ENCODE measurements at regions not wholly inside any gene's neighbourhood (a gene's known extent, or its start where the extent isn't known, plus 50 kb on each side); places are given as distances from the start of the nearest gene placed in this dataset.
"Not testable (repeated sequence)": the region's sequence is repeated elsewhere in the genome, so short reads cannot be mapped to it uniquely, and the experiment has no call there.

- TF ChIP-seq CTCF (IDR thresholded peaks at IDR 0.05) = no peak
- no peak overlapping the region for H3K27ac ChIP-seq
- no peaks in the 10 kb centered on the region for H3K27me3 ChIP-seq
- no peak overlapping the region for H3K4me3 ChIP-seq
- H3K4me1 ChIP-seq = no peaks in the 10 kb centered on the region
- no peaks in the 10 kb centered on the region for H3K9me3 ChIP-seq
- DNase-seq (ENCODE audit: low spot score) = no peak
- no peaks in the 10 kb centered on the region for H3K36me3 ChIP-seq
Measured at GRCh38 chr10:33031815-33032653, 74.0 kb upstream of the ITGB1 start.

GRCh38 chr10:33031171-33031570 lies 73.1 kb upstream of the ITGB1 start:
- Histone ChIP-seq H3K27ac (no peak overlapping the region), H3K27me3 (no peaks in the 10 kb centered on the region), H3K4me3 (no peak overlapping the region), H3K36me3 (no peaks in the 10 kb centered on the region), H3K4me1 (no peaks in the 10 kb centered on the region), H3K9me3 (no peaks in the 10 kb centered on the region)
- DNase-seq (ENCODE audit: low spot score) = no peak
- no peak for TF ChIP-seq CTCF (IDR thresholded peaks at IDR 0.05)

- not testable (repeated sequence) for H3K4me3 ChIP-seq; H3K9me3 ChIP-seq; H3K4me1 ChIP-seq; H3K27ac ChIP-seq; DNase-seq (ENCODE audit: low spot score); H3K27me3 ChIP-seq; H3K36me3 ChIP-seq
Measured at GRCh38 chr10:33028515-33028914, 70.5 kb upstream of the ITGB1 start.

- H3K4me1 ChIP-seq = no peaks in the 10 kb centered on the region
- no peak overlapping the region for H3K27ac ChIP-seq
- no peaks in the 10 kb centered on the region for H3K27me3 ChIP-seq
- H3K36me3 ChIP-seq = no peaks in the 10 kb centered on the region
- TF ChIP-seq CTCF (IDR thresholded peaks at IDR 0.05) = no peak
- no peaks in the 10 kb centered on the region for H3K9me3 ChIP-seq
- no peak for DNase-seq (ENCODE audit: low spot score)
- no peak overlapping the region for H3K4me3 ChIP-seq
Measured at GRCh38 chr10:33027088-33027487, 69.1 kb upstream of the ITGB1 start.

- Histone ChIP-seq H3K9me3 (no peaks in the 10 kb centered on the region), H3K27ac (no peak overlapping the region), H3K36me3 (no peaks in the 10 kb centered on the region)
Measured at GRCh38 chr10:33026422-33026821, 68.4 kb upstream of the ITGB1 start.

GRCh38 chr10:33025910-33026309 lies 67.9 kb upstream of the ITGB1 start:
- TF ChIP-seq CTCF (IDR thresholded peaks at IDR 0.05) = no peak
- no peak overlapping the region for H3K27ac ChIP-seq
- H3K4me3 ChIP-seq = no peak overlapping the region
- H3K9me3 ChIP-seq = no peaks in the 10 kb centered on the region
- no peaks in the 10 kb centered on the region for H3K27me3 ChIP-seq
- H3K4me1 ChIP-seq = no peaks in the 10 kb centered on the region
- DNase-seq (ENCODE audit: low spot score) = no peak
- H3K36me3 ChIP-seq = no peaks in the 10 kb centered on the region

More at GRCh38 chr10:33026422-33026821, 68.4 kb upstream of the ITGB1 start:
- no peaks in the 10 kb centered on the region for H3K27me3 ChIP-seq
- H3K4me3 ChIP-seq = no peak overlapping the region
- no peaks in the 10 kb centered on the region for H3K4me1 ChIP-seq
- no peak for DNase-seq (ENCODE audit: low spot score)
- no peak for TF ChIP-seq CTCF (IDR thresholded peaks at IDR 0.05)
